NOMO-1 treated with dmso at 0.1 percent for 144 hours (cell line): ENCODE measurements at regions not wholly inside any gene's neighbourhood (a gene's known extent, or its start where the extent isn't known, plus 50 kb on each side); places are given as distances from the start of the nearest gene placed in this dataset.

ENCODE experiments used
- DNase-seq: peaks from one replicate; lab custom pipeline; 2025; ENCODE audit not compliant: unreplicated experiment; lab: John Stamatoyannopoulos, UW

DNA sequence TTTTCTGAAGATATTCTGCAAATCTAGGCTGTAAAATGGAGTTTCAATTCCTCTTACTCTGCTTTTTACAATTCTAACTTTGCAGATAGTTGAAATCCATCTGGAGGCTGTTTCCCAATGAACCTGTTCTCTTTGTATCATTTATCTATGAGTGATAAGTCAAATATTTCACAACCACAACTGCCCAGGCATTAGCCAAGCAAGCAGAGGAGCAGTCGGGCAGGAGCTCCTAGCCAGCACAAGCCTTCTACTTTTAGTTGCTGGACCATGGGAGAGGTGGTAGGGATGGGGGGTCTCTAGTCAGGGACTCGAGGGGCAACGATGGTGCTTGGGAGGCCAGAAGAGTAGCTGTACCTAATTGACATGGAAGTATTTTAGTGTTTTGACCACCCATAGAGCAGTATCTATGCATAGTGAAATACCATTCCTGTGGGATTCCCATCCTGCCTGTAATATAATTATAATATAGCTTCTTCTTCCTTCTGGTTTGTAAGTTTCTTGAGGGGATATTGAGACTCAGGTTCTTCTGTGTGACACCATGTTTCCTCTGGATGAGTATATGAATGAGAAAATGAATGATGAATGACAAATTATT lies 353.5 kb upstream of the IL12A start:
- peak; percentile 57 for DNase-seq

DNA sequence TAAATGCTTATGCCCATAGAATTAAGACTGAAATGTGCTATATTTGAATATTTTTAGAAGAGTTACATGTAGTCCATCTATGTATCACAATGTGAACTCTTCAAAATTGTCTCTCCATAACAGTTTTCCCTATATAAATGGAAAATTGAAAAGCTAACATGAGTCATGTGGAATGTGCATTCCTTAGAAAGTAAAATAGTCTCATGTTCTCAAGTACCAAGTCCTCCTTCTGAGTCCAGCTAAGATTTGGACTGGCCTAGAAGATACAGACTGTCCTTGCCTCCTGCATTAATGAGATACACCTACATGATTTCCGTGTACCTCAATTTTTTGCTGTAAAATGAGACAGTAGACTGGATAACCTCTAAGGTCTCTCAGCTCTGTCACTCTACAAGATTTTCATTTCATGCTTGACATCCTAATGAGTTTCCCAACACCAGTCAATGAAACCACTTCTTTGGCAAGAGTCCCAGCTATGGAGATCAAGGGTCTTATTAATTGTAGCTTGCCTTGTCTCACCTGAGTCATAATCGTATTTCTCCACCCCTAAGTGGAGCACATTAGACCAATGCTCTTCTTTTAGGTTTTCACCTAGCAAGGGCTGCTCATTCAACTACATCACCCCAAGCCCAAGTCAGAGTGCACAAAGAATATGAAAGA lies 350.6 kb upstream of the IL12A start:
- DNase-seq = no peak

GRCh38 chr3:159640225-159640624 lies 348.4 kb upstream of the IL12A start:
- no peak for DNase-seq

- no peak for DNase-seq
Observed at GRCh38 chr3:159643406-159643805, 345.2 kb upstream of the IL12A start.

DNA sequence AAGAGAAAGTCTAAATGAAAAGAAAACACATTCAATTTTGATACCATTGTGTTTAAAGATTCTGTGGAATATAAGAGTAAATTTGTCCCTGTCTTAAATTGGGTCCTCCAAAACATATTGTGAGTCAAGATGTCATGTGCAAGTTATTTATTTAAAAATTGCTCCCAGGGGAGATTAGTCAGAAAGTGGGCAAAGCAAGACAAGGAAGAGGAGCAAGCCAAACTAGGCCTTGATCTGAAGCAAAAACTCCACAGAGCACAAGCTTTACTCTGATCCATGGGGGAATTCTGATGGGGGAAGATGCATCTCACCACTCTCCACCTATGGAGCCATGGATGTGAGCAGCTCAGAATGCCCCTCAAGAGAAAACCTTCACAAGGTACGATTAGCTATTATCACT lies 342.8 kb upstream of the IL12A start:
- DNase-seq = no peak

DNA sequence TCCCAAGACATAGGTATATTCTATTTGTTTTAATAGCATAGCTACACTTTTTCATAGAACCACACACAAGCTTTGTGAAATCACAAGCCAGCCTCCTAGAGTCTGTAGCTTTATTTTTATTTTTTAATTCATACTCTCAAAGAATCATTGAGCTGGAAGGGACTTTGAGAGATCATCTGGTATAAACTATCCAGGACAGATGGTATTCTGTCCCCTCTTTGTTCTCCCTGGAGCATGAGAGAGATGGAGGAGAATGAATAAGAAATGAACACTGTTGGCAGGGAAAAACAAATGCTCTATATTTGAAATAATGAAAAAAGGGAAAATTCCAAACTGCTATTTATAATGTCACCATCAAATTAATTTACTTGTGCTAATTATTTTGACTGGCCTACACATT lies 338.7 kb upstream of the IL12A start:
- no peak for DNase-seq

GRCh38 chr3:159650726-159651125 lies 337.9 kb upstream of the IL12A start:
- no peak for DNase-seq

DNA sequence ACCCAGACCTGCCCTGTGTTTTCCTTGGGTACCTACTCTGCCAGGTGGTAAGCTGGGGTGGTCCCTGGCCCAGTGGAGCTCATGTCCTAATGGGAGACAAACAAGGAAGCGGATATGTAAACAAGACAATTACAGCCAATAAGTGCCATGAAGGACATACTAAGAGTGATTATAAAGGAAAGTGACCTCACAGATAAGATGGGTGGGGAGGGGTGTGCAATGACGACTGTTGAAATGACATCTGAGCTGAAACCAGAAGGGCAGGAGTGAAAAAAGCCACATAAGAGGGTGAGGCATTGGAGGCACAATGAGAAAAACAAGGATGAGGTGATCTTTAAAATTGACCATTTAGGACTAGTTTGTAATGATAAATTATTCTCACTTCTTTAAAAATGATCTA lies 336.2 kb upstream of the IL12A start:
- DNase-seq = no peak

DNA sequence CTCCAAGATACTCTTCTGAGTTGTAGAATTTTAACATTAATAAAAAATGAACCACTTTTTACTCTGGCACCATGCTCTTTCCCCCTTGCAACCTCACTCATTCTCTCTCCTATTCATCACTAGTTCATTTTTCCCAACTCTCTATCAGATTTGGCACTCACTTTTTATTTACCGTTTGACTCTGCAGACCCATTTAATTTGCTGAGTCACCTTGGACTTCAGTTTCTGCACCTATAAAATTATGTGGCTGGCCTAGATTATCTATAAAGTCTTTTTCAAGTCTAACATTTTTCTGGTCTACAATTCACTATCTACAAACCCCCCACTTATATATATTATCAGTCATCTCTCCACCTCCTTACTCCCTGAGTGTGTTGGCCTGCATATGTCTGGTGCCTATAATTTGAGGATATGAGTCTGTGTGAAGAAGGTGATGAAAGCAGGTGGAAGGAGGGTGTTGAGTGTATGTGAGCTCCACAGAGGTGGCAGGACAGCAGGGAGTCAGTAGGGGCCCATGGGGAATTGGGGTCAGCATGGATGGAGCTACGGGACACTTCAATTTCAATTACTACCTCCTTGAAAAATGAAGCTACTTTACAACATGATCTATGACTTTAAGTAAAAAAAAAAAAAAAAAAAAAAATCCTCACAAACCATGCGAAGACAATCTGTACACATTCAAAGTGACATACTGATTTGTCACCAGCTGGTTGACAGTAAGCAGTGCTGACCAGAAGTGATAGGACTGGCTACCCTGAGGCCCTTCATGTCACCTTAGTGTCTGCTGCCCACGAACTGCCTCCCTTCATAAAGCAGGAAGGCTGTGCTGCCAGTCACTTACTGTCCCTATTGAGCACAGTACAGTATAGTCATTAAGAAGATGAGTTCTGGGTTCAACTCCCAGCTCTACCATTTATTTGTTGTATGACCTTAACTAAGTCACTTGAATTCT lies 334.2 kb upstream of the IL12A start:
- no peak for DNase-seq

DNA sequence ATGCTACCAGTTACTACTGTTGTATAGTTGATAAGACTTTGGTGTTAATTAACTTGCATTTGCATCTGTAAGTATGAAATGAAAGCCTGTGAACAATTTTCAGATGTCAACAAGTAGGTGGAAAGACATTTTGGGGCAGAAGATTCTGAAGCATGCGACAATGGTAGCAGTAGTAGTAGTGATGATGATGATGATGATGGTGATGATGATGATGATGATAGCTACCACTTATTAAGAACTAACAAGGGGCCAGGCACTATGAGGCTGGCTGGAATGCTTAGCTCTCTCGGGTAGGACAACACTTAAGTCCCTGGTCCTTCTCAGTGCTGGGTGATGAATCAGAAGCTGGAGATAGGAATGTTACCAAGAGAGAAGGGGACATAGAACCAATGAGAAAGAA lies 333.4 kb upstream of the IL12A start:
- no peak for DNase-seq

- DNase-seq = no peak
Observed at GRCh38 chr3:159657176-159657575, 331.5 kb upstream of the IL12A start.

GRCh38 chr3:159657629-159658028 lies 331.0 kb upstream of the IL12A start:
- no peak for DNase-seq

GRCh38 chr3:159660326-159660725 lies 328.3 kb upstream of the IL12A start:
- no peak for DNase-seq

GRCh38 chr3:159660901-159661300 lies 327.7 kb upstream of the IL12A start:
- no peak for DNase-seq

- no peak for DNase-seq
Observed at GRCh38 chr3:159662549-159662948, 326.1 kb upstream of the IL12A start.

- DNase-seq = no peak
Observed at GRCh38 chr3:159664006-159664405, 324.6 kb upstream of the IL12A start.

DNA sequence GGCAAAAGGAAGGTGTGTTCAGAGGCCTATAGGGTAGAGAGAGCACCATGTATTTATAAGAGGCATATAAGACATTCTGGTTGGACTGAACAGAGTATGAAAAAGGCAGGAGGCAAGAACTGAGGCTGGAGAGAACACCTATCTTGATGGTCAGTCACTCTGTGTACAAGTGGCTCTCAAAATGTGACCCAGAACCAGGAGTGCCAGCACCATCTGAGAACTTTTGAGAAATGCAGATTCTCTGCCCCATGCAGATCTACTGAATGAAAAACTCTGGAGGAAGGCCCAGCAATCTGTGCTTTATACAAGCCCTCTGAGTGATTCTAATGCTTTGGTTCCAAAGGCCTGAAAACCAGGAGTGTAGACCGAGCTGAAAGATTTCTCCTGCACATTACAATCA lies 324.0 kb upstream of the IL12A start:
- no peak for DNase-seq

- no peak for DNase-seq
Observed at GRCh38 chr3:159667261-159667660, 321.4 kb upstream of the IL12A start.

- DNase-seq = no peak
Observed at GRCh38 chr3:159668461-159668860, 320.2 kb upstream of the IL12A start.

- no peak for DNase-seq
Observed at GRCh38 chr3:159668990-159669476, 319.6 kb upstream of the IL12A start.

GRCh38 chr3:159669766-159670165 lies 318.9 kb upstream of the IL12A start:
- no peak for DNase-seq
